ENCODE measurements at regions not wholly inside any gene's neighbourhood (a gene's known extent, or its start where the extent isn't known, plus 50 kb on each side); places are given as distances from the start of the nearest gene placed in this dataset.

DNA sequence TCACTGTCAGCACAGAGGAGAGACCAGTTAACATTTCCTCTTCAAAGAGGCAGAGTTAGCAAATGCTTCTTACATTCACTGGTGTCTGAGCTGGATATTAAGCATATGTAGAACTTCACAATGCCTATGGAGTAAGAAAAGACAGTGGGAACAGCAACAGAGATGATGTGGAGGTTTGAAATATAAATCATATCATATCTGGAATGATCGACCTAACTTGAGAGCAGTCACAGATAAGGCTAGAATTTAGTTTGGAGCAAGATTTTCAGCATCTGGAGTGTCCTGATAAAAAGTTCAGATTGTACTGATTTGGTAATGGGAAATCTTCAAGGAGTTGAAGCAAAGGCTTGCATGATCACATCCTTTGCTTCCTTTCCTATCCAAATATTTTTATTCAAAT is 90.5 kb upstream of the ANKRD50 start:
- no peak overlapping the region for H2AFZ ChIP-seq (ENCODE audit: low read depth, low read length)
- no peaks in the 10 kb centered on the region for H3K4me1 ChIP-seq (replicated peaks in 1 of 2; ENCODE audit: control insufficient read depth in 2 of 2, insufficient read depth in 2 of 2, low read length in 2 of 2)
- H3K79me2 ChIP-seq (ENCODE audit: control insufficient read depth, insufficient read depth, low read length) = no peaks in the 10 kb centered on the region
- no peak overlapping the region for H3K4me3 ChIP-seq
- ChIA-PET POLR2A (no interaction called here), CTCF (ENCODE audit: low intra/inter-chr PET ratio) (no interaction called here)
- no peak for DNase-seq (ENCODE audit: extremely low read depth in 1 of 4, low spot score in 3 of 4)
- 0 out of 2 replicates have a peak, but pooled peaks cover 2% of the 10 kb centered on the region for H3K9me3 ChIP-seq (replicated peaks; ENCODE audit: control insufficient read depth, insufficient read depth, low read depth, low read length)
- H3K27ac ChIP-seq (ENCODE audit: extremely low read depth, low read depth, low read length) = no peak overlapping the region
- H4K20me1 ChIP-seq (replicated peaks; ENCODE audit: control insufficient read depth, insufficient read depth, low read length) = no peaks in the 10 kb centered on the region
- intact Hi-C loops (cut with micrococcal nuclease) = no loop called here
- in situ Hi-C loops (cut with MboI) = no loop called here
- BruUV-seq (replicated peaks) = no TSS peak
- no peak for TF ChIP-seq SRF (CRISPR knock-in tag; IDR thresholded peaks at IDR 0.05)
- TF ChIP-seq ARNT (IDR thresholded peaks at IDR 0.05) = no peak
- no peak for TF ChIP-seq ADNP (tag; IDR thresholded peaks at IDR 0.05)
- no peak for TF ChIP-seq ZNF197 (CRISPR knock-in tag; IDR thresholded peaks at IDR 0.05; ENCODE audit: low read depth)
- TF ChIP-seq, protein P1, sequence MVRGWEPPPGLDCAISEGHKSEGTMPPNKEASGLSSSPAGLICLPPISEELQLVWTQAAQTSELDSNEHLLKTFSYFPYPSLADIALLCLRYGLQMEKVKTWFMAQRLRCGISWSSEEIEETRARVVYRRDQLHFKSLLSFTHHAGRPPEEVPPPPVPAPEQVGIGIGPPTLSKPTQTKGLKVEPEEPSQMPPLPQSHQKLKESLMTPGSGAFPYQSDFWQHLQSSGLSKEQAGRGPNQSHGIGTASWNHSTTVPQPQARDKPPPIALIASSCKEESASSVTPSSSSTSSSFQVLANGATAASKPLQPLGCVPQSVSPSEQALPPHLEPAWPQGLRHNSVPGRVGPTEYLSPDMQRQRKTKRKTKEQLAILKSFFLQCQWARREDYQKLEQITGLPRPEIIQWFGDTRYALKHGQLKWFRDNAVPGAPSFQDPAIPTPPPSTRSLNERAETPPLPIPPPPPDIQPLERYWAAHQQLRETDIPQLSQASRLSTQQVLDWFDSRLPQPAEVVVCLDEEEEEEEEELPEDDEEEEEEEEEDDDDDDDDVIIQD (CRISPR knock-in tag; IDR thresholded peaks at IDR 0.05) = no peak
- TF ChIP-seq ZBTB7A (IDR thresholded peaks at IDR 0.05; ENCODE audit: borderline replicate concordance, control insufficient read depth, low read depth, low read length) = no peak
- TF ChIP-seq, protein P2, sequence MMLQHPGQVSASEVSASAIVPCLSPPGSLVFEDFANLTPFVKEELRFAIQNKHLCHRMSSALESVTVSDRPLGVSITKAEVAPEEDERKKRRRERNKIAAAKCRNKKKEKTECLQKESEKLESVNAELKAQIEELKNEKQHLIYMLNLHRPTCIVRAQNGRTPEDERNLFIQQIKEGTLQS (IDR thresholded peaks at IDR 0.05) = no peak
- TF ChIP-seq, protein P2 (CRISPR knock-in tag; conservative IDR thresholded peaks at IDR 0.05) = no peak
- TF ChIP-seq ZNF668 (CRISPR knock-in tag; IDR thresholded peaks at IDR 0.05) = no peak
- TF ChIP-seq, protein P3, sequence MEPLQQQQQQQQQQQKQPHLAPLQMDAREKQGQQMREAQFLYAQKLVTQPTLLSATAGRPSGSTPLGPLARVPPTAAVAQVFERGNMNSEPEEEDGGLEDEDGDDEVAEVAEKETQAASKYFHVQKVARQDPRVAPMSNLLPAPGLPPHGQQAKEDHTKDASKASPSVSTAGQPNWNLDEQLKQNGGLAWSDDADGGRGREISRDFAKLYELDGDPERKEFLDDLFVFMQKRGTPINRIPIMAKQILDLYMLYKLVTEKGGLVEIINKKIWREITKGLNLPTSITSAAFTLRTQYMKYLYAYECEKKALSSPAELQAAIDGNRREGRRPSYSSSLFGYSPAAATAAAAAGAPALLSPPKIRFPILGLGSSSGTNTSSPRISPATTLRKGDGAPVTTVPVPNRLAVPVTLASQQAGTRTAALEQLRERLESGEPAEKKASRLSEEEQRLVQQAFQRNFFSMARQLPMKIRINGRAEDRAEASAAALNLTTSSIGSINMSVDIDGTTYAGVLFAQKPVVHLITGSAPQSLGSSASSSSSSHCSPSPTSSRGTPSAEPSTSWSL (CRISPR knock-in tag; IDR thresholded peaks at IDR 0.05; ENCODE audit: borderline replicate concordance) = no peak
- TF ChIP-seq ARID2 (IDR thresholded peaks at IDR 0.05) = no peak
- no peak for TF ChIP-seq ZNF583 (CRISPR knock-in tag; IDR thresholded peaks at IDR 0.05)
- TF ChIP-seq NONO (IDR thresholded peaks at IDR 0.05; ENCODE audit: low read depth in 2 of 2, low read length in 1 of 2) = no peak
- TF ChIP-seq ZNF124 (CRISPR knock-in tag; IDR thresholded peaks at IDR 0.05) = no peak
- no peak for TF ChIP-seq BCL6 (CRISPR knock-in tag; IDR thresholded peaks at IDR 0.05)
- TF ChIP-seq RCOR1 (IDR thresholded peaks at IDR 0.05; ENCODE audit: borderline replicate concordance in 1 of 2, low read depth in 2 of 2, low read length in 2 of 2) = no peak
- H3K36me3 ChIP-seq (ENCODE audit: control insufficient read depth, insufficient read depth, low read length) = no peaks in the 10 kb centered on the region
- no peak for FAIRE-seq
- no peak overlapping the region for H3K4me2 ChIP-seq (ENCODE audit: insufficient read depth, low read length)
- WGBS (ENCODE audit: insufficient coverage, low coverage, missing lambda C conversion rate) = 0% methylated on average over 1 of the region's 1 CpG
- no peak overlapping the region for H3K9ac ChIP-seq (ENCODE audit: insufficient read depth in 1 of 2, low read depth in 2 of 2, low read length in 2 of 2)
- H3K27me3 ChIP-seq (ENCODE audit: control insufficient read depth in 2 of 2, insufficient read depth in 2 of 2, low read length in 2 of 2) = no peaks in the 10 kb centered on the region
- no peaks in the 10 kb centered on the region for H3K9me1 ChIP-seq (ENCODE audit: control insufficient read depth, insufficient read depth, low read length)
- ATAC-seq = no peak
